GM21619 (cell line): ENCODE measurements at regions not wholly inside any gene's neighbourhood (a gene's known extent, or its start where the extent isn't known, plus 50 kb on each side); places are given as distances from the start of the nearest gene placed in this dataset.

ENCODE experiments used
- ATAC-seq: cut with Tn5 transposase; IDR thresholded peaks from one replicate; pipeline ENCODE4 v1.9.1; 2021; ENCODE audit not compliant: unreplicated experiment

DNA sequence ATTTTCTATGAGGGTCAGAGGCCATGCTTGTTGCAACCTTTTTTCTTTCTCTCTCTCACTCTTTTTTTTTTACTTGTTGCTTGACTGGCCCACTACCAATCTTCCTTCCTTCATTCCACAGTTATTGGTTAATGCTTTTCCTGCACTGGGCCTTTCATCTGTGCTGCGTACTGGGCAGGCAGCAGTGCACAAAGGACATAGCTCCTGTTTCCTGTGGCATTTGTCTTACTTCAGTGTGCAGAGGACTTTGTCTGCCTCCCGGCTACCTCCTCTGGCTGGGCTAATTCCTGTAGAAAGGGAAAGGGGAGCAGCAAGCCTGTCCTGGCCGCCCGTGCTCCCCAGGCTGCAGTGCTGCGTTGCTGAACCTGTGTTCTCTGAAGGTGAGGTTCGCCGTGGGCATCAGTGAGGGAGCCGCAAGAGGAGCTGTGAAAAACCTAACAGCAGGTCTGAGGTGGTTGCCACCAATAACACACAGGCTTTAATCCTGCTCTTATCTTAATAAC is 93.7 kb upstream of the RGMA start:
- ATAC-seq: no peak

DNA sequence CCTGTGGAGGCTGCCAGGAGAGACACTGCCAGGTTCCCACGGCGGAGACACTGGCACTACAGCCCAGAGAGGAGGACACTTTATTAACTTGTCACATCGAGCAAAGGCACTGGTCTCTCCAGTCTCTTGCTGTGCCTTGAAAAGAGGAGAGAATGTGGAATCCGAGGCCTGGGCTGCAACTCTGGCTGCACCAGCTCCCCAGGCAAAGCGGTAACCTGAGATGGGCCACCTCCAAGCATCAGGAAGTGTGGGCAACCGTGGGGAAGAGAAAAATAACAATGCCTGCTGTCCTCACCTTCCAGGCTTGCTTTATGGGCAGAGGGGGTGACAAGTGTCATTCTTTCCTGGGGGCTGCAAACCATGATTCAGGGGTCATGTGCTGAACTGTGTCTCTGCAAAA is 91.6 kb upstream of the RGMA start:
- no peak for ATAC-seq

DNA sequence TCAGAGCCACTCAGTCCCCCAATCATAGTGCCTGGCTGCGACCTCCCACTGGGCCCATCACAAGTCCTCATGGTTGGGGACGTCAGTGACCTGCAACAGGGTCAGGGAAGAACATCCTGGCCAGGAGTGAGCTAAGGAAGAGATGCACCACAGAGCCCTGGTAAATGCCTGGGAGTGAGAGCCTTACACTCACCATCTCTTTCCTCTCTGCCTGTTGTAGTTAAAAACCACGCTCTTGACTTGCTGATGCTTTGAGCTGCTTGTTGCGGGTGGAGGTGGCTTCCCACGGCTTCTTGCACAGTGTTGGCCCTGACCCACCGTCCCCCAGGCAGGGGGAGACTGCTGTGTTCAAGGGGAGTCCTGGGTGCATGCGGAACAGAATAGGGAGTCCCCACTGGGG is 91.1 kb upstream of the RGMA start:
- no peak for ATAC-seq

DNA sequence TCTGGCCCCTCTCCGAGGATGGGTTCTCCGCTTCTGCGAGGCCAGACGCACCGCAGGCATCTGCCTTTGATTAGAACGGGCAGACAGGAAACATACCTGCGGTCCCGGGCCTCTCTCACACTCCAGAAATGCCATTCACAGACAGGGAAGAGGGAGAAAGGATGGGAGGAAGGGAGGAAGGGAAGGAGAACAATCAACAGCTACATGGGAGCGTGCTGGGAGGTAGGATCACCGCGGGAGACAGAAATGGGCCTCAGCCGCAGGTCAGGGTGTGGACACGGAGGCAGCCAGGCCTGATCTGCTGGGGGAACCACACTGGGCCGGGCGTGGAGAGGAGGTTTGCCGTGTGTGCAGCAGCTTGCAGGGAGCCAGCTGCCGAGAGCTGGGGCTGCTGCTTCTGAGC is 90.7 kb upstream of the RGMA start:
- ATAC-seq: no peak

DNA sequence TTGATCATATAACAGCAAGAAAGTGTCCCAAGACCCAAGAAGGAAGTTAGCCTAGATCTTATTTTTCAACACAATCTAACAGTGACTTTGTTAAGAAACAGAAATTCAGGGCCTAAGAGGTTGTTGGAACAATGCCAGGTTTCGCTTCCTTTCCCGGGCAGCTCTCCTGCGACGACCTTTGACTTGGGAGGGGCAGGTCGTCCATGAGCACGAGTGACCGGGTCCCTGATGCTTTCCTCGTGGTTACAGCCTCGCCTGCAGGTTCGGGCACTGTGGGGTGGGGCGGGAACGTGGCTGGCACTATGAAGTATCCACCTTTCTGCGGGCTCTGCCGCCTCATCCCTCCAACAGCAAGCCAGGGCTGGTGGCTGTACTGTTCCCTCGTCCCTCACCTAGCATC is 90.1 kb upstream of the RGMA start:
- no peak for ATAC-seq

DNA sequence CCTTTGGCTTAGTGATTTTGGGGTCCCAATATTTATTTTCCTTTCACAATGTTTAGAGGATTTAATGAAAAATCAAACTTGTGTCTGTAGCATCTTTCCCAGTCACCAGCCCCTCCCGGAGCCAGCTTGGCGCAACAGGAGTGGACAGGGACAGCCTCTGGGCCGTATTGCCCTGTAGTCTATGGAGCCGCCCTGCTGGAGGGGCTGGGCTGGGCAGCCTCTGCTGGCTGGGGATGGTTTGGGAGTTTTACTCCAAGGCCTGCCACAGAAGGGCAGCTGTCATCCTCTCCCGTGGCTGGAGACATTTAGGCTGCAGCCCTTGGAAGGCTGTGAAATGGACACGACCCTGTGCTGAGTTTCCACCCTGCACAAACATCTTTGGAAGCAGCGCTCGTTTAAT is 89.4 kb upstream of the RGMA start:
- ATAC-seq: no peak

DNA sequence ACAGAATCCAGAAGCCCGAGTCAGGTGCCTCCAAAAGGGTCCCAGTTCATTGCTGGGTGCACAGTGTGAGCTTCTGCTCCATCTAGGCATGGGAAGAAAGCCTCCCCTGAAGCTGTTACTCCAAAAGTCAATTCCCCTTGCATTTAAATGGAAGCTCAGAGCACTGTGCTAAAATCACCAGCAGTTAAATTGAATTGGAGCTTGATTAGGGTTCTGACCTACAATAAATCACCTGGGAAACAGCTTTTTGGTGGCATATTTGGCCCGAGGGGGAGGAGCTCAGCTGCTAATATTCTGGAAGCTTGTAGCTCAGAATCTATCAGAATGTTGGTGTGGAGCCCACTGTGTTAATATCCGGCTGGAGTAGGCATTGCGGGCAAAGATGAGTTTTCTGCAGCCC is 87.1 kb upstream of the RGMA start:
- ATAC-seq: no peak

DNA sequence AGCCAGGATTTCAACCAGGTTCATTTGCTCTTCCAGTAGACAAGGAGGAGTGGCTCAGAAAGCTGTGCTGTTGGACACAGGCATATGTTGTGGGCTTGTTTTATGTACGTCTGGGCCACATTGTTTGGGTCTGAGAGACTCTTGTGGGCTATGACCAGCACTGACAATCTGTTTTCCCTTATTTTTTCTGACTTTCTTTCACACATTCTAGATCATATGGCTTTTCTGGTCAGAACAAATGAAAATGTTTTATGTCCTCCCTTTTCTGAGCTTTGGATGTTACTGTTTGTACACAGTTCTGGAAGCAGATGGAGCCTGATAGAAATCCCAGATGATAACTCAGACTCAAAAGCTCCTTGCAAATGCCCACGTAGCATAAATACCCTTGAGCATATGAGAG is 85.8 kb upstream of the RGMA start:
- ATAC-seq: no peak

DNA sequence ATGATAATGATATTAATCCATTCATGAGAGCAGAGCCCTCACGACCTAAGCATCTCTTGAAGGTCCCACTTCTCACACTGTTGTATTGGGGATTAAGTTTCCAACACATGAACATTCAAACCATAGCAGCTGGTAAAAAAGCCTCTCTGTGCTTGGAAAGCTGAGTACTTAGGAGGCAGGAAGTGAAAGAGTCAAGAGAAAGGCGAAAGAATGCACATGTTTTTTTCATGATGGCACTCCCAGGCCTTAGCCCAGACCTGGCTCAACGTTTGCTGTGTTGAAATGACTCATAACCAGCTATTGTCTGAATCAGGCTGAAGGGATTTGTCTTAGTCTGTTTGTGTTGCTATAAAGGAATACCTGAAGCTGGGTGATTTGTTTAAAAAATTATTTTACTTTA is 84.4 kb upstream of the RGMA start:
- no peak for ATAC-seq

DNA sequence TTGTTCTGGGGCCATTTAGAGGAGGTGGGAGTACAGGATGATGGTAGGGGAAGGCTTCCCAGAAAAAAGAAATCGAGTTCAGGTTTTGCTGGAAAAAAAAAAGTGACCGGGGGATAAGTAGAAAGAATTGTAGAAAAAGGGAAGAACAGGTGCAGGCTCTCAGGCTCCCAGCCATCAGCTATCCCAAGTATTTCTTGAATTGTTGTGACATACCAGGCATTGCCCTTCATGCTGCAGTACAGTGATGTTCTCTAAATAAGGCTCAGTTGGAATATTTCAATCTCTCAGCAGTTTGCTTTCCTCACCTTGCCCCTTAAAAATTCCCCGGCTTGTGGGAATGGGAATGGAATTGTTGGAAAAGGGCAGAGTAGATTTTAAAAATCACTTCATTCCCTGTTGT is 82.5 kb upstream of the RGMA start:
- ATAC-seq: no peak

DNA sequence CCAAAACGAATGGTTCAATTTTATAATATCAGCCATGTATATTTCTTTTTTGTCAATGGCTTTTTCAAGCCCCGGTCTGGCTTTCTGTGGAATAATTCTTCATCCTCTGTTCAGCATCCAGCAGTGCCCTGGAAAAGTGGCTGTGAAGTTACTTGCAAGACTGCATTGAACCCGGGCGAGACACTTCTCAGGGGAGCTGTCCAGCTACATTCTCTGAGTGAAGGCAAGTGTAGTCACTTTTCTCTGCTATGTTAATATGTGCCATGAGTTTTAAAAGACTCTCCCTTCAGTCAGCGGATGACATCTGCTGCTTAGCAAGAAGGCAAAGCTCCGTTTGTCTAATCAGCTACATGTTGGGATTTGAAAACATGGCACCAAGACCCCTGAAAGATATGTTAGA is 81.3 kb upstream of the RGMA start:
- ATAC-seq: no peak

DNA sequence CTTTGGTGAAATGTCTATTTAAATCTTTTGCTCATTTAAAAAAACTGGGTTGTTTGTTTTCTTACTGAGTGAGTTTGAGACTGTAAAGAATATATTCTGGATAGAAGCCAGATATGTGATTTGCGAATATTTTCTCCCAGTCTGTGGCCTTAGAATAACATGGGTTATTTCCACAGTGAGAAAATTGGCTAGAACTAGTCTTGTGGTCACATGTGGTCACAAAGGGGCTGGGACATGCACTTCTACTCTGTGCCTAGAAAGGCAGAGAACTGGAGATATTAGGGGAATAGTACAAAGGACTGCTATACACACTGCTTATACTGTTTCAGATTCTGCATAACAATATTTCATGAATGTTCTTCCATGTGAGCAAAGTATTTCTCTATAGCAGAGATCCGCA is 79.9 kb upstream of the RGMA start:
- no peak for ATAC-seq

DNA sequence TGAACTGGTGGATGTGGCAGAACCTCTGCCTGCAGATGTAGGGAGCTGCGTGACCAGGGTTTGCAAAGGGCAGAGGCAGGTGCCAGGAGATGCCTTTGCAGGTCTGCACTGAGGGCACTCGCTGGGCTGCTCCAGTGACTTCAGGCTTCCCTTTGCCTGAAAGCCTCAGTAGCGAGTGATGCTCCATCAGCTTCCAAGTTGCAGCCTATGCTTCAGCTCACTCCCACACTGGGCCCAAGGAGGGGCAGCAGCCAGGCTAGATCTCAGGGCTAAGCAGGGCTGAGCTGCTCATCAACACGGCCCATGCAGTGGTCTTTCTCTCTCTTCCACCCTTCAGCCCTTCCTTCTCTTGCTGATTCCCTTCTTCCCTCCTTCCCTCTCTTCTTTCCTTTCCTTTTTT is 78.3 kb upstream of the RGMA start:
- ATAC-seq: no peak

DNA sequence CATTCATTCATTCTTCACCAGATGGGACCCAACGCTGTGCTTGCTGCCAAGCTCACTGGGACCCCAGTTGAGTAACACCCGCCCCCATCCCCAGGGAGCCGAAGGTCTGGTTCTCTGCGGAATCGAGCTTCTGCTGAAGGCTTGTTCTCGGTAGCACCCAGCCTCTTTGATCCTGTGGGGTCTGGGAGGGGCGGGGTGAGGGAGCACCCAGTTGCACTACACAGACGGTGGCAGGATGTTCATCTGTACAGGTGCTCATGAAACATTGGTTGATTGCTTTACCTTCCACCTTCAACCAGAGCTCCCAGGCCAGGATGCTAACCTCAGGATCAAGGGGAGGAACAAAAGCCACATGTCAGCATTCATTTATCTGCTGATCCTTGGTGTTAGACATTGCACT is 77.7 kb upstream of the RGMA start:
- ATAC-seq: no peak

DNA sequence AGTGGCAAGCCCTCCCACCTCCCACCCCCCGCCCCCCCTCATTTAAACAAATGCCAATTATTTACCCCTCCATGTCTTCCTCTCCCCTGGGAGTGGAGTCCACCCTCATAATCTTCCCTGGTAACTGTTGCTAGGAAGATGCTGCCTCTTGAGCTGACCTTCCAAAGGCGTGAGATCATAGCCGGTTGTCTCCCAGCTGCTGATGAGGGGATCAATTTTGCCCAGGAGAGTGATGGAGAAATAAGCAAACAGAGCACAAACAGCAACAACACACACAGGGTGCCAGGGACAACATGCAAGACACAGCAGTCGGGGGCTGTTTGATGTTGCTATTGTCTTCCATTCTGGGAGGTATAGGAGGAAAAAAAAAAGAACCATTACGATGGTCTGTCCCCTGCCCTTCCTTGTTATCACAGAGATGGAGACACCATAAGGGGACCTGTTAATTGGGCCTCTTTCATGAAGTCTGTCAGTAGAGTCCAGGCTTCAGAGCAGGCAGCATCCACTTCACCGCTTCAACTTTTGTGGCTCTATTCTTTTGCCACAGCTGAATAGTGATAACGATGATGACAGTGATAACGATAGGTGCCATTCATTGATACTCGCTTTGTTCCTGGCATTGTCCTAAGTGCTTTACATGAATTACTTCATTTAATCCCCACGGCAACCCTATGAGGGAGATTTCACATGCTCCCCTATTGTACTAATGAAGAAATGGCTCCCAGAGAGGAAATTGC is 76.9 kb upstream of the RGMA start:
- no peak for ATAC-seq

DNA sequence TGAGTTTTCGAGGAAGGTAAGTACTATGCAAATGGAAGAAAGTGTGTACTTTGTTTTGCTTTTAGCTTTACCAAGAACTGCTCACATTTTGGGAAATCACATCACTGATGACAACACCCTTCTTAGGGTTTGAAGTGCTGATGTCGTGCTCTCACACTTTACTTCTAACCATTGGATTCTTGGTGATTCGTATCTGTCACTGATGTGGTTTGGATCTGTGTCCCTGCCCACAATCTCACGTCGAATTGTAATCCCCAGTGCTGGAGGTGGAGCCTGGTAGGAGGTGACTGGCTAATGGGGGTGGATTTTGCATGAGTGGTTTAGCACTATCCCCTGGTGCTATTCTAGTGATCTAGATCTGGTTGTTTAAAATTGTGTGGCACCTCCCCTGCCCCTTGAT is 75.4 kb upstream of the RGMA start:
- no peak for ATAC-seq

DNA sequence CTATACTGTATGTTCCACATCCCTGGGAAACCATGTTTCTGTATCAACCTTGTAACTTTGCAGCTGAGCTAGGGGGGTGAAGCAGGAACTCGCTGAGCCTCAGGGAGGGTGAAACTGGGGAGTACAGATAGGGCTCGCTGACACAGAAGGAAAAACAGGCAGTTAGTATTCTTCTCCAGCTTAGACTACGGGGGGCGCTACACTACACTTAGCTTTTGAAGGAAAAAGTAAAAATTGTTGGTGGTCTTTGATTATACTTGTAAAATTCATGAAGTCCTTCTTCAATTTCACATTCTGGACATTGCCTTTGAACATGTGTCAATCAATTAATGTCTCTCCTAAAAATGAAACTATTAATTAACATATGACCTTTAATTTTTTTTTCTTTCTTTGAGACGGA is 73.5 kb upstream of the RGMA start:
- no peak for ATAC-seq

DNA sequence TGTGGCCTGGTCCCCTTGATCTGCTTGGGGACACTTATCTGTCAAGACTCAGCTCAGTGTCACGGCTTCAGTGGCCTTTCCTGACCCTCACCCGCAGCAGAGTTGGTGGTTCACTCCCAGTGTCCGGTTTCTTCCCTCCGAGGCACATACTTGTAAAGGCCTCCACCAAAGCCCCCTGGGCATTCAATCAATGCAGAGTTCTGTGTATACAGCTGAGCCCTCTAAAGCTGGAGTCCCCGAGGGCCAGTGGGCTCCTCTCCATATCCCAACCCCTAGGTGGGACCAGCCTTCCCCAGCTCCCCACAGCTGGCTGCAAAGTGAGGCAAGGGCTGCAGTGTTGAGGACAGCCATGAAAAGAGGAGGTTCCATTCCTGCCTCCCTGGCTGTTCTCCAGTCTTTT is 70.9 kb upstream of the RGMA start:
- ATAC-seq: no peak

DNA sequence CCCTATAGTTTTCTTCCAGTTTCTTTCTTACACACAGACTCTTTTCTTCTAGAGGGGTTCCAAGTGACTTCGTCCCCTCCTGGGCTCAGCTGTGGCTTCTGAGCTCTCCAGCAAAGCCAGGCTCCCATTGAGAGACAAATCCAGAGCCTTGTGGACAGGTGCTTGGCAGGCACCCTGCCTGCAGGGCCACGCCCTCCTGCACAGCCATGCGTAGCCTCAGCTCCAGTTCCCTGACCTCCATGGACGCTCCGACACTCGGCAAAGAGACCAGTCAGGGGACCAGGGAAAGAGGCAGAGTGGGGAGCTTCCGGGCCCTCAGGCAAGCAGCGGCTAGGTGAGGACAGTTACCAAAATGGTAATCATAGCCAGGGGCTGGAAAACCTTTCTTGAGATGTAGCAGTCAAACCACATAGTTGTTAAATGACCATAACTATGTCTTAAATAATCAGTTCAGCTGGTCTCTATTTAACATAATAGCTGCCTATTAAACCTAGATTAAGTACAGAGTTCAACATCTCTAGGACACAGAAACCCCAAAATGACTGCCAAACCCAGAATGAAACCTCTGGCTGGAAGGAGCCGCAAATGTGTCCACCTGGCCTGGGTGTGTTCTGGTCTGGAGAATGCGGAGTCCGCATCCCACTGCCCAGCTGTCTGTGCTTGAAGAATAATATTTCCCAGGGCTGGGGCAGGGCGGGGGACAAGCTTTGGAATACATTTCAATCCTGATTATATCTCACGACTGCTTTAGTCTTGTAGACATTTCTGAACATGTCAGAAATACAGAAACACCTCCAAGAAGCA is 69.3 kb upstream of the RGMA start:
- no peak for ATAC-seq

DNA sequence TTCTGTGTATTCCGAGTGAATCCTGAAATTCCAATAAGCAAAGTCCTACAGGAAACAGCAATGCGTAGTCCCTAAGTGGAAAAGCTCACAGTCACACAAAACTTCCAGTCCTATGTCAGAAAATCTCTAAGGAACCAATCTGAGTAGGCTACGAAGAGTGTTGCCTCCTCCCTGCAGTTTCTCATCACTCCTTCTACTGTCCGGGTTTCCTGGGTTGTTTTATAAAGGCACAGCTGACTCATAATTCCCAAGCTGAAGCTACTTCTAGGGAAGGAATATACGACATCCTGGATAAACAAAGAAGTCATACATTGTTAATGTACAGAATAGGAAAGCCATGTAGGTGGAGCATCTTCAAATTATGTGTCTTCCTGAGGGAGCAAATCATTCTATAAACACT is 65.7 kb upstream of the RGMA start:
- ATAC-seq: no peak

DNA sequence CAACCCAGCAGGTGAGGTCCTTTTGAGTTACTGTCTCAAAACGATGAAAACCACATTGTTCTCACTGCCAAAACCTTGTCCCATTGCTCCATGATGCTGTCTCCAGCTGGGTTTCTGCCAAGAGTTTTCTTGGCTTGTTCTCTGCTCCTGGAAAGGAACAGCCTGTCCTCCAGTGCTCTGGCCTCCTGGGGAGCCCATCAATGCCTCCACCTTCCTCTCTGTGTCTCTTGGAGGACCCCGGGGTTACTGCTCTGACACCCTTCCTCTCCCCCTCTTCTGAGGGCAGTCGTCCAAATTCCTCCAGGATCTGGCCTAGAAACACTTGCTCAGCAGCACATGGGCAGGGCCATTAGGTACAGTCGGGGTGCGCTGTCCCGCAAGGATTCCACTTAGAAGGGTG is 63.9 kb upstream of the RGMA start:
- ATAC-seq: no peak

DNA sequence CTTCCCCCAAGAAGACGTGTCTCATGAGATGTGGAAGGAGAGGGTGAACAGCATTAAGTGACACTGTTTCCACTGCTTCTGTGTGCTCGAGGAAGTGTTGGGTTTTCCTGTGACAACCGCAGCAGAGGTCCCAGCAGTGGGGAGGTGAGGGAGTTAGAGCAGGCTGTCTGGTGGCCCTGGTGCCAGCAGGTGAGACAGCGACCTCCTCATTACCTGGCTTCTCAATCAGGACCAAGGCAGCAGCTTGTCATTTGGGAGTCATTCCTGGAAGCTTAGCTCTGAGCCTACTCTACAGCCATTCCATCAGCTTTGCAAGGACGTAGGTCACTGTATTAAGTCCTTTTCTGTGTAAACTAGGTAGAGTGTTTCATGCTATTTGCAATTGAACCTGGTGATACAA is 63.3 kb upstream of the RGMA start:
- no peak for ATAC-seq
